Stimulated activated CD4-positive, alpha-beta T cell treated with anti-CD3 and anti-CD28 coated beads, Interleukin-2, amount 100 ng/mL, for 24 hours (primary cell): ENCODE measurements at regions not wholly inside any gene's neighbourhood (a gene's known extent, or its start where the extent isn't known, plus 50 kb on each side); places are given as distances from the start of the nearest gene placed in this dataset.
"Not testable (repeated sequence)": the region's sequence is repeated elsewhere in the genome, so short reads cannot be mapped to it uniquely, and the experiment has no call there.

ENCODE experiments used
- DNase-seq, 2 donors: peaks; one replicate each; pipeline ENCODE4 v3.0.0-alpha.2; 2020

- DNase-seq = no peak
Observed at GRCh38 chr9:25830381-25830780, 152.1 kb upstream of the TUSC1 start.

- DNase-seq = no peak
Observed at GRCh38 chr9:25827626-25828025, 149.4 kb upstream of the TUSC1 start.

GRCh38 chr9:25816439-25816838, 138.2 kb upstream of the TUSC1 start:
- no peak for DNase-seq

- DNase-seq = no peak
Observed at GRCh38 chr9:25814023-25814422, 135.8 kb upstream of the TUSC1 start.

GRCh38 chr9:25813478-25813877, 135.2 kb upstream of the TUSC1 start:
- no peak for DNase-seq

GRCh38 chr9:25808554-25808953, 130.3 kb upstream of the TUSC1 start:
- DNase-seq = no peak

- DNase-seq = no peak
Observed at GRCh38 chr9:25804856-25805255, 126.6 kb upstream of the TUSC1 start.

GRCh38 chr9:25801989-25802388, 123.7 kb upstream of the TUSC1 start:
- not testable (repeated sequence) for DNase-seq

GRCh38 chr9:25773805-25774204, 95.6 kb upstream of the TUSC1 start:
- DNase-seq = no peak

GRCh38 chr9:25755951-25756350, 77.7 kb upstream of the TUSC1 start:
- DNase-seq = no peak

- DNase-seq = no peak
Observed at GRCh38 chr9:25752398-25752797, 74.2 kb upstream of the TUSC1 start.

GRCh38 chr9:25742256-25742655, 64.0 kb upstream of the TUSC1 start:
- DNase-seq = no peak

GRCh38 chr9:25733336-25733982, 55.2 kb upstream of the TUSC1 start:
- no peak for DNase-seq

GRCh38 chr9:25731895-25732794, 53.9 kb upstream of the TUSC1 start:
- DNase-seq = not testable (repeated sequence)
